DOHH2 (cell line): ENCODE measurements at regions not wholly inside any gene's neighbourhood (a gene's known extent, or its start where the extent isn't known, plus 50 kb on each side); places are given as distances from the start of the nearest gene placed in this dataset.
"Not testable (repeated sequence)": the region's sequence is repeated elsewhere in the genome, so short reads cannot be mapped to it uniquely, and the experiment has no call there.

Experiments used
- H3F3A ChIP-seq: fragments of 200-600 bp; sonication (generic), shearing (Covaris generic); 2 replicates; pipeline ENCODE4 v1.6.0; 2016; ENCODE audit warnings: antibody characterized with exemption, mild to moderate bottlenecking; ENCODE audit not compliant: control insufficient read depth, insufficient read depth
- H3K27ac ChIP-seq: fragments of 200-600 bp; sonication (generic); 2 replicates; pipeline ENCODE4 v1.5.1; 2014; ENCODE audit warnings: low read depth, mild to moderate bottlenecking, low read length, moderate library complexity
- H3K27me3 ChIP-seq: fragments of 200-600 bp; sonication (generic); 2 replicates; pipeline ENCODE4 v1.6.1; 2014; ENCODE audit warnings: mild to moderate bottlenecking, low read length, mixed read lengths; ENCODE audit not compliant: control insufficient read depth
- H3K36me3 ChIP-seq: fragments of 200-600 bp; sonication (generic); 2 replicates; pipeline ENCODE4 v1.6.1; 2014; ENCODE audit warnings: mild to moderate bottlenecking, low read length, moderate library complexity, mixed read lengths; ENCODE audit not compliant: control insufficient read depth
- H3K4me1 ChIP-seq: fragments of 200-600 bp; sonication (generic); 2 replicates; pipeline ENCODE4 v1.6.1; 2014; ENCODE audit warnings: mild to moderate bottlenecking, low read length, mixed read lengths; ENCODE audit not compliant: control insufficient read depth
- H3K4me2 ChIP-seq: fragments of 200-600 bp; sonication (generic); 2 replicates; pipeline ENCODE4 v1.6.0; 2014; ENCODE audit warnings: mild to moderate bottlenecking, low read length, moderate library complexity
- H3K4me3 ChIP-seq: fragments of 200-600 bp; sonication (generic); 2 replicates; pipeline ENCODE4 v1.5.1; 2014; ENCODE audit warnings: mild to moderate bottlenecking, low read length, mixed read lengths
- H3K79me2 ChIP-seq: fragments of 200-600 bp; sonication (generic); 2 replicates; pipeline ENCODE4 v1.6.1; 2014; ENCODE audit warnings: mild to moderate bottlenecking, low read length, mixed read lengths; ENCODE audit not compliant: control insufficient read depth
- H3K9me2 ChIP-seq: fragments of 200-600 bp; sonication (generic); replicated peaks from 2 replicates; pipeline ENCODE4 v1.6.1; 2014; ENCODE audit warnings: mild to moderate bottlenecking, low read length, mixed read lengths; ENCODE audit not compliant: control insufficient read depth
- H3K9me3 ChIP-seq: fragments of 200-600 bp; sonication (generic); 2 replicates; pipeline ENCODE4 v1.6.1; 2014; ENCODE audit warnings: antibody characterized with exemption, low read length, mixed read lengths; ENCODE audit not compliant: control insufficient read depth, insufficient read depth
- H4K20me1 ChIP-seq: fragments of 200-600 bp; sonication (generic); 2 replicates; pipeline ENCODE4 v1.6.0; 2014; ENCODE audit warnings: low read depth, mild to moderate bottlenecking, antibody characterized with exemption, low read length, moderate library complexity; ENCODE audit not compliant: control insufficient read depth, insufficient read depth
- TF ChIP-seq, protein P1 (sequence below): fragments of 200-600 bp; sonication (generic); IDR thresholded peaks from one replicate; pipeline ENCODE4 v1.5.1; 2014; ENCODE audit warnings: antibody characterized with exemption, mild to moderate bottlenecking, low read depth, low read length; ENCODE audit not compliant: poor library complexity, severe bottlenecking

DNA sequence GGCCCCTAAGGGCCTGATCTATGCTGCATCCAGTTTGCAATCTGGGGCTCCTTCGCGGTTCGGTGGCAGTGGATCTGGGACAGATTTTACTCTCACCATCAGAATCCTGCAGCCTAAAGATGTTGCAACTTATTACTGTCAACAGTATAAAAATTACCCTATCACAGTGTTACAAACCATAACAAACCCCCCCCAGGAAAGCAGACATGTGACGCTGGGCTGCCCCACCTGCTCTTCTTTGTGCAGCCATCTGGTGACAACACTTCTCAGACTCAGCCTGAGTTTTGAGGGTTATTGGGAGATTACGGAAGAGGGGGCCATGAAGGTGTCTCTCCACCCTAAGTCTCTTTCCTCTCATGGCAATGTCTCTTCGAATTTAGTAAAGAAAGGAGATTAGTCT, 1204.2 kb downstream of the RPIA start:
- not testable (repeated sequence) for H3F3A ChIP-seq

DNA sequence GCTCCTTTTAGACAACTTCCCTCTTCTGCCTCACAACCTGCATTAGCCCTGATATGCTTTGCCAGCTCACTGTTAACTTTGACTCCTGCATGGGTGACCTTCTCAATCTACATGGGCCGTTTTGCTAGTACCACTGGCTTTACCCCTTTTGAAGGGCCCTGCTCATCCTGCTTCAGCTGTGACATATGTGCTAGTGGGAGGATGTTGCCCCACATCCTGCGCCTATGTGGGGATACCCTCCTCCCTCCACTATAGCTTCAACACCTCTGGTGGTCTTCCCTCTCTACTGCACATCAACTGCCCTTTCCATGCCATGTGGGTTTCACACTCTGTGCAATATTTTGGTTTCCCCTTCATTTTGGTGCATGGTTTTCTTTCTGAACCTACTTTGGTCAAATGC, 1235.5 kb downstream of the RPIA start:
- not testable (repeated sequence) for H3K9me2 ChIP-seq, H3K36me3 ChIP-seq, H3K4me1 ChIP-seq, H3F3A ChIP-seq, H3K4me2 ChIP-seq, H4K20me1 ChIP-seq, H3K79me2 ChIP-seq, H3K9me3 ChIP-seq, H3K4me3 ChIP-seq, H3K27me3 ChIP-seq, H3K27ac ChIP-seq

More for the DNA sequence above, 1204.2 kb downstream of the RPIA start:
- not testable (repeated sequence) for H4K20me1 ChIP-seq, H3K4me1 ChIP-seq, H3K27me3 ChIP-seq, H3K9me3 ChIP-seq, H3K4me2 ChIP-seq, H3K79me2 ChIP-seq, H3K27ac ChIP-seq, H3K4me3 ChIP-seq, H3K36me3 ChIP-seq, H3K9me2 ChIP-seq

DNA sequence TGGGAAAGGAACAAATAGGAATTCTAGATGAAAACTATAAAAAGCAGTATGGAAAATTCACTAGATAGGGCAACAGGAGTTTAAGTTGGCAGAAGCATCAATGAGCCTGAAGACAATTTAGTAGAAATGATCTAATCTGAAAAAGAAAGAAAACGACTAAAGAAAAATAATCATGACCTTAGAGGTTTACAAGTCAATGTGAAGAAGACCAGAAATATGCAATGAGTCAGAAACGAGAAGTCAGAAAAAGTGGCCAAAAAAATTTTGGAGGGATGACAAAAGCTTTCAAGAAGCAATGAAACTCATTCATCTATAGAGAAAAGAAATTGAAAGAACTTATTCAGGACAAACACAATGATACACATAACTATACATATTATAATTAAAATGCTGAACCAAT, 1244.0 kb downstream of the RPIA start:
- H3K4me3 ChIP-seq, H3K9me2 ChIP-seq, H3K9me3 ChIP-seq, H4K20me1 ChIP-seq, H3K79me2 ChIP-seq, H3K36me3 ChIP-seq, H3K27me3 ChIP-seq, H3F3A ChIP-seq, H3K27ac ChIP-seq: not testable (repeated sequence)
- peaks cover 25% of the 10 kb centered on the region for H3K4me1 ChIP-seq
- peak overlapping the region; percentile 17; the same call in 1 of the 2 replicates for H3K4me2 ChIP-seq

DNA sequence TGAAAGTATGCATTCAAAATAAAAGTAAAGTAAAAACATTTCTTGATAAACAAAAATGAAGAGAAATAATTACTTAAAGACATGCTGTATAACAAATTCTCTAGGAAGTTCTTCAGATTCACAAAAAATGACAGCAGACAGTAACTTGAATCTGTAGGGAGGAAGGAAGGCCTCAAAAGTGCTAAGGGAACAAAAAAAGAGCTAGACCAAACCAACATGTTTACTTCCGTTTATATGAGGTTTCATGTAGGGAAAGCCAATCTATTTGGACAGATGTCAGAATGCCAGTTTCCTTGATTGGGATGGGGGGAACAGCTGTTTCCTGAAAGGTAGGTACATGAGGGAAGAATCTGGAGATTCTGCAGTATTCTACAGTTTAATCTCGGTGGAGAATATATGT, 1244.5 kb downstream of the RPIA start:
- not testable (repeated sequence) for H3K36me3 ChIP-seq, H3K27ac ChIP-seq, H3K4me3 ChIP-seq, H3K9me3 ChIP-seq, H3K27me3 ChIP-seq, H3K79me2 ChIP-seq, H3K9me2 ChIP-seq, H3F3A ChIP-seq, H4K20me1 ChIP-seq
- peak overlapping the region; percentile 17 for H3K4me2 ChIP-seq
- peaks cover 25% of the 10 kb centered on the region for H3K4me1 ChIP-seq

DNA sequence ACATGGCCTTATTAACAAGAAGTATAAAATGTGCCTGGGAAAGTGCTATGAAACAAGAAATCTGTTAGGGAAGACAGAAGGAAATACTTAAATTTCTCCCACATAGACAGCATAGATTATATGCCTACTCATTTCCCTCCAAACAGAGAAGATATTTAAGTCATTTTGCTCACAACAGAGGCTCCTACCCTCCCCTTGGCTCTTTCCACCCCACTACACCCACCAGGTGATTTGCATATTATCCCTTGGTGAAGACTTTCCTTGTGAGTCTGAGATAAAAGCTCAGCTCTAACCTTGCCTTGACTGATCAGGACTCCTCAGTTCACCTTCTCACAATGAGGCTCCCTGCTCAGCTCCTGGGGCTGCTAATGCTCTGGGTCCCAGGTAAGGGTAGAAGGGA, 1245.1 kb downstream of the RPIA start:
- not testable (repeated sequence) for H3K9me3 ChIP-seq, H3K9me2 ChIP-seq, H3K27ac ChIP-seq, H3F3A ChIP-seq, H4K20me1 ChIP-seq, H3K4me3 ChIP-seq, H3K36me3 ChIP-seq, H3K27me3 ChIP-seq, H3K79me2 ChIP-seq
- Histone ChIP-seq H3K4me2 (peak overlapping the region; percentile 17), H3K4me1 (peaks cover 25% of the 10 kb centered on the region)

DNA sequence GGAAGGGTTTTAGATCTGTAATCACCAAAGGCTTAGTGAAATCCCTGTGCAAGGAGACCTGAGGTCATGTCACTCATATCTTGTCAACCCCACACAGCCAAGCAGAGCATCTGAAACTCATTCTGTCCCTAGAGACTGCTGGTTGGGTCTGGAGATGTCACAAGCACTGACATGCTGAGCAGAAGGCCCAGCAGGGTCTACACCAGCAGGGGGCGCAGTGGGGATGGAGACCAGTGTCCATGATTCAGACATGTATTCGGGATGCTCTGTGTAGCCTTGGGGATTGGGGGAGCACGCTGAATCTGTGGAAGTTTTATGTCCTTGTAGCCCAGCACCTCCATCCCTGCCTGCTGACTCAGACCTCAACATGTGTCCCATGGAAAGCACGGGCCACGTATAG, 1247.3 kb downstream of the RPIA start:
- H3K9me3 ChIP-seq, H3K4me2 ChIP-seq: not testable (repeated sequence)

DNA sequence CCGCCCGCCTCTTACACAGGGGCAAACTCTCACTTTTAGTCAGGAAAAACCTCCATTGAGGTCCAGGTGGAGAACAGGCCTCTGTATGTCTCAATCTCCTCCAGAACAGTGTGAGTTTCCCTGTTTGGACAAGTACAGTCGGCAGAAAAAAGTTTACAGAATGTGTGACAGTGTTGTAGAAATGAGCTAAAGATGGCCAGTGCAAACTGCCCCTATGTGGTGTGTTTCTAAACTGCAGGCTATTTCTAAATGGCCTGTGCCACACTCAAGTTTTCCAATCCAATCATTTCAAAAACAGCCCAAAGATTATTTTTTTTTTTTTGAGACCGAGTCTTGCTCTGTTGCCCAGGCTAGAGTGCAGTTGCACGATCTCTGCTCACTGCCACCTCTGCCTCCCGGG, 1252.8 kb downstream of the RPIA start:
- H3K4me2 ChIP-seq, H3K9me2 ChIP-seq, H4K20me1 ChIP-seq, H3K9me3 ChIP-seq, H3K79me2 ChIP-seq, H3K27me3 ChIP-seq, H3K36me3 ChIP-seq, H3K27ac ChIP-seq, H3K4me3 ChIP-seq, H3F3A ChIP-seq: not testable (repeated sequence)
- H3K4me1 ChIP-seq = peaks cover 16% of the 10 kb centered on the region

More for the DNA sequence above, 1247.3 kb downstream of the RPIA start:
- not testable (repeated sequence) for H3K4me3 ChIP-seq, H3K9me2 ChIP-seq, H3K27ac ChIP-seq, H3K36me3 ChIP-seq, H3K27me3 ChIP-seq, H3F3A ChIP-seq, H3K79me2 ChIP-seq, H4K20me1 ChIP-seq
- TF ChIP-seq, protein P1, sequence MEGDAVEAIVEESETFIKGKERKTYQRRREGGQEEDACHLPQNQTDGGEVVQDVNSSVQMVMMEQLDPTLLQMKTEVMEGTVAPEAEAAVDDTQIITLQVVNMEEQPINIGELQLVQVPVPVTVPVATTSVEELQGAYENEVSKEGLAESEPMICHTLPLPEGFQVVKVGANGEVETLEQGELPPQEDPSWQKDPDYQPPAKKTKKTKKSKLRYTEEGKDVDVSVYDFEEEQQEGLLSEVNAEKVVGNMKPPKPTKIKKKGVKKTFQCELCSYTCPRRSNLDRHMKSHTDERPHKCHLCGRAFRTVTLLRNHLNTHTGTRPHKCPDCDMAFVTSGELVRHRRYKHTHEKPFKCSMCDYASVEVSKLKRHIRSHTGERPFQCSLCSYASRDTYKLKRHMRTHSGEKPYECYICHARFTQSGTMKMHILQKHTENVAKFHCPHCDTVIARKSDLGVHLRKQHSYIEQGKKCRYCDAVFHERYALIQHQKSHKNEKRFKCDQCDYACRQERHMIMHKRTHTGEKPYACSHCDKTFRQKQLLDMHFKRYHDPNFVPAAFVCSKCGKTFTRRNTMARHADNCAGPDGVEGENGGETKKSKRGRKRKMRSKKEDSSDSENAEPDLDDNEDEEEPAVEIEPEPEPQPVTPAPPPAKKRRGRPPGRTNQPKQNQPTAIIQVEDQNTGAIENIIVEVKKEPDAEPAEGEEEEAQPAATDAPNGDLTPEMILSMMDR = peak; percentile 61
- peaks cover 25% of the 10 kb centered on the region for H3K4me1 ChIP-seq

DNA sequence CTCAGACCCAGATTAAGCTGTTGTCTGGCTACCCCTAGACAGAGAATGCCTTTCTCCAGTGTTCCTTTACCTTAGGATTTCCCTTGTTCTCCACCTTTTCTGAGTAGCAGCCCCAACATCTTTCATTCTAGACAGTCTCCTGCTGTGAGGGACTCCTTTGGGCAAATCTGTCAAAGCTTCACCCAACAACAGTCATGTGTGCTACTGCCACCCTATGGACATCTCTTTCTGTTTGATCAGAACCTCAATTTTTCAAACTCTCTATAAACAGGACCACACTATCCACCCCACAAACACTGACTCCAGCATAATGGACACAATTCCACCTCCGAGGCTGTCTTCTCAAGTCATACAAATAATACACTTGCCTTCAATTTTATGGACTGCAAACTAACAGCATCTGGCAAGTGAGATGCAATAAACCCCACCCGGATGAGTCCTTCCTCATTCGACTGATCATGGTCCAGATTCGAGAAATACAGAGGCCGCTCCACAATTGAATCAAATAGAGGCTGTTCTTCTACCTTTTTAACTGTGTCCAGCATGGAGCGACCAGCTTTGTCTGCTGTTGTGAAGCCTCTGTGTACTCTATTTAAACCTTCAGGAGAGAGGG, 1253.6 kb downstream of the RPIA start:
- peaks cover 16% of the 10 kb centered on the region for H3K4me1 ChIP-seq
- H3K79me2 ChIP-seq, H3K36me3 ChIP-seq, H3K9me3 ChIP-seq, H3F3A ChIP-seq, H4K20me1 ChIP-seq, H3K27me3 ChIP-seq, H3K9me2 ChIP-seq, H3K4me3 ChIP-seq, H3K27ac ChIP-seq, H3K4me2 ChIP-seq: not testable (repeated sequence)
